GM23248 (cell line): ENCODE measurements at regions not wholly inside any gene's neighbourhood (a gene's known extent, or its start where the extent isn't known, plus 50 kb on each side); places are given as distances from the start of the nearest gene placed in this dataset.

Source experiments
- EZH2 ChIP-seq: fragments of 200-600 bp; sonication (generic); IDR thresholded peaks from 2 replicates; pipeline ENCODE4 v1.6.1; 2018; ENCODE audit warnings: antibody characterized with exemption, mild to moderate bottlenecking; ENCODE audit not compliant: insufficient read depth, poor library complexity, severe bottlenecking
- EZH2phosphoT487 ChIP-seq: fragments of 200-600 bp; sonication (generic); IDR thresholded peaks from 2 replicates; pipeline ENCODE4 v1.6.1; 2018; ENCODE audit warnings: antibody characterized with exemption, moderate library complexity, mild to moderate bottlenecking, low read depth; ENCODE audit not compliant: insufficient read depth

GRCh38 chr6:25113436-25113835 is 165.7 kb upstream of the CARMIL1 start:
- TF ChIP-seq EZH2 (no peak), EZH2phosphoT487 (no peak)
